ENCODE measurements at regions not wholly inside any gene's neighbourhood (a gene's known extent, or its start where the extent isn't known, plus 50 kb on each side); places are given as distances from the start of the nearest gene placed in this dataset.

- TF ChIP-seq POLR2A (IDR thresholded peaks at IDR 0.05; ENCODE audit: low read depth, low read length), result no peak
- no peak for TF ChIP-seq CTCF (conservative IDR thresholded peaks at IDR 0.05; ENCODE audit: low read depth, low read length)
- no peak for TF ChIP-seq MXI1 (IDR thresholded peaks at IDR 0.05; ENCODE audit: borderline replicate concordance, low read depth, low read length)
Measured at GRCh38 chr3:150077581-150078247, 107.0 kb upstream of the PFN2 start.

Data from IMR-90 (cell line).